ENCODE measurements at regions not wholly inside any gene's neighbourhood (a gene's known extent, or its start where the extent isn't known, plus 50 kb on each side); places are given as distances from the start of the nearest gene placed in this dataset.

- no peak overlapping the region for H2BK5ac ChIP-seq (ENCODE audit: low read depth, low read length)
- no peak overlapping the region for H3K23ac ChIP-seq (ENCODE audit: insufficient read length)
- H3K18ac ChIP-seq (ENCODE audit: extremely low read depth, low read length), result no peak overlapping the region
- no peak overlapping the region for H2BK20ac ChIP-seq (ENCODE audit: low read length)
- ChIA-PET CTCF (ENCODE audit: partially characterized antibody) (interaction anchor here (1.2 kb wide), 1 partner anchor 180 kb away, joined by 3 read pairs; no protein-coding TSS in a partner anchor), POLR2A (ENCODE audit: partially characterized antibody) (no interaction called here)
- H3K79me2 ChIP-seq (ENCODE audit: control insufficient read depth in 1 of 2, insufficient read depth in 2 of 2, low read length in 2 of 2), result no peaks in the 10 kb centered on the region
- no peak overlapping the region for H3K4me2 ChIP-seq (ENCODE audit: insufficient read depth in 1 of 2, low read depth in 2 of 2, low read length in 2 of 2)
- 89% methylated on average over 2 of the region's 2 CpGs; no CpG with 5 or more reads in 1 of the 2 experiments for WGBS, 2 experiments (ENCODE audit: extremely low coverage in 1 of 2, insufficient coverage in 1 of 2, insufficient read length in 1 of 2, insufficient replicate concordance in 2 of 2, low coverage in 1 of 2, low lambda C conversion rate in 2 of 2, missing lambda C conversion rate in 1 of 2)
- H4K8ac ChIP-seq (ENCODE audit: extremely low read depth, insufficient read depth, low read length), result no peak overlapping the region
- no peaks in the 10 kb centered on the region for H4K20me1 ChIP-seq (replicated peaks in 1 of 2; ENCODE audit: control insufficient read depth in 1 of 2, insufficient read depth in 2 of 2, low read length in 2 of 2)
- H2BK120ac ChIP-seq (replicated peaks; ENCODE audit: low read depth, low read length), result no peak overlapping the region
- FAIRE-seq, result no peak
- H3K79me1 ChIP-seq (ENCODE audit: low read depth, low read length), result no peaks in the 10 kb centered on the region
- H2BK12ac ChIP-seq (ENCODE audit: low read depth, low read length), result no peak overlapping the region
- no peak overlapping the region for H4K5ac ChIP-seq (ENCODE audit: insufficient read length, low read depth, low read length)
- no peak overlapping the region for H2AK5ac ChIP-seq (ENCODE audit: low read depth, low read length)
- H3K23me2 ChIP-seq (ENCODE audit: low read depth, low read length), result no peaks in the 10 kb centered on the region
- no peak overlapping the region for H2BK15ac ChIP-seq (ENCODE audit: low read length)
- H3K9me3 ChIP-seq (ENCODE audit: insufficient read depth in 2 of 2, low read depth in 1 of 2, low read length in 1 of 2), result no peaks in the 10 kb centered on the region
- H3K4me1 ChIP-seq (replicated peaks in 1 of 4; ENCODE audit: control insufficient read depth in 3 of 4, insufficient read depth in 4 of 4, low read length in 3 of 4), result peaks cover 0 to 9% (median 4%) of the 10 kb centered on the region in 4 experiments; a peak in 5 of 7 replicates
- H3K14ac ChIP-seq (ENCODE audit: insufficient read length), result no peak overlapping the region
- no peaks in the 10 kb centered on the region for H3K36me3 ChIP-seq (ENCODE audit: control insufficient read depth in 2 of 4, insufficient read depth in 4 of 4, low read length in 3 of 4)
- H2AFZ ChIP-seq (ENCODE audit: low read length), result no peak overlapping the region
- no peak overlapping the region for H3K4ac ChIP-seq (replicated peaks; ENCODE audit: insufficient read length, low read depth, low read length)
- no peak for DNase-seq (ENCODE audit: low read depth in 1 of 2, low spot score in 2 of 2)
- no peak overlapping the region for H3K27ac ChIP-seq (ENCODE audit: low read depth, low read length)
- no peak overlapping the region for H4K91ac ChIP-seq (replicated peaks; ENCODE audit: insufficient read length, low read length)
- no peak overlapping the region for H3K56ac ChIP-seq (replicated peaks; ENCODE audit: insufficient read length, low read depth, low read length)
- H3K9ac ChIP-seq (replicated peaks in 1 of 4; ENCODE audit: extremely low read depth in 1 of 4, low read depth in 3 of 4, low read length in 3 of 4), result no peak overlapping the region
- H3K27me3 ChIP-seq (replicated peaks in 1 of 4; ENCODE audit: control insufficient read depth in 3 of 4, extremely low read depth in 1 of 4, insufficient read depth in 3 of 4, low read length in 3 of 4), result no peaks in the 10 kb centered on the region
- H3K4me3 ChIP-seq (ENCODE audit: extremely low read depth in 1 of 4, insufficient read depth in 2 of 4, low read depth in 3 of 4, low read length in 4 of 4), result no peak overlapping the region
- TF ChIP-seq EZH2 (IDR thresholded peaks at IDR 0.05; ENCODE audit: low read depth, low read length, severe bottlenecking) (no peak), TAF1 (IDR thresholded peaks at IDR 0.05; ENCODE audit: low read depth, low read length) (no peak), NANOG (IDR thresholded peaks at IDR 0.05; ENCODE audit: insufficient read depth, low read depth, low read length, poor library complexity, severe bottlenecking) (no peak), CREB1 (IDR thresholded peaks at IDR 0.05) (no peak), TAF7 (optimal IDR thresholded peaks at IDR 0.05; ENCODE audit: borderline replicate concordance, low read depth, low read length) (no peak), HDAC2 (IDR thresholded peaks at IDR 0.05; ENCODE audit: borderline replicate concordance in 1 of 2, low read depth in 2 of 2, low read length in 2 of 2) (no peak), POLR2AphosphoS5 (IDR thresholded peaks at IDR 0.05; ENCODE audit: low read depth, low read length) (no peak), KDM4A (IDR thresholded peaks at IDR 0.05; ENCODE audit: low read depth, low read length, severe bottlenecking) (no peak), YY1 (IDR thresholded peaks at IDR 0.05; ENCODE audit: low read depth, low read length) (no peak), ZNF274 (IDR thresholded peaks at IDR 0.05; ENCODE audit: borderline replicate concordance, extremely low read depth, low read length) (no peak), SP4 (IDR thresholded peaks at IDR 0.05; ENCODE audit: low read length) (no peak), EGR1 (IDR thresholded peaks at IDR 0.05; ENCODE audit: borderline replicate concordance, low read depth, low read length) (no peak), RXRA (IDR thresholded peaks at IDR 0.05; ENCODE audit: insufficient read depth, low read depth, low read length) (no peak), FOSL1 (IDR thresholded peaks at IDR 0.05; ENCODE audit: insufficient read depth, low read depth, low read length) (no peak)
Measured at GRCh38 chr6:137409266-137409777, 84.9 kb downstream of the OLIG3 start.

All from H1 (cell line).